Dedifferentiated amniotic fluid mesenchymal stem cell (primary cell): ENCODE measurements at regions not wholly inside any gene's neighbourhood (a gene's known extent, or its start where the extent isn't known, plus 50 kb on each side); places are given as distances from the start of the nearest gene placed in this dataset.

Source experiments
- DNase-seq: peaks from one replicate; pipeline ENCODE4 v3.0.0-alpha.2; 2016; ENCODE audit errors: extremely low spot score

DNA sequence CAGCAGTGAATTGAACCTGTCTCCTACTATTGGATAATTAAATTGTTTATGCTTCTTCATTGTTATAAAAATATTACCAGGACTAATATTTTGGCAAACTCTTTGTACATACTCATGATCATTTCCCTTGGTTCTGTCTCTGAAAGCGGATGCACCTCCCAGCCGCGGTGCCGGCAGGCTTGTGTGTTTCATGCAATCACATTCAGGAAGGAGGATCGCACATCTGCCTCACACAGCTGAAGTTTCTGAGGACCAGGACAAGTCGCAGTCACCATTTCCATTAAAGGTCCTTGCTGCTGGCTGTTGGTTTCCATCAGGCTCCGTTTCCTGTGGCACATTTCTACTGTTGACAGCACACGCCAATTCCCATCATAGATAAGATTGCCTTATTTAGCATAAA, 117.8 kb upstream of the SHH start:
- DNase-seq: no peak

GRCh38 chr7:155928583-155928982, 116.3 kb upstream of the SHH start:
- no peak for DNase-seq

- DNase-seq: no peak
These were observed 115.6 kb upstream of the SHH start for GRCh38 chr7:155927905-155928304.

- DNase-seq: no peak
These were observed 113.4 kb upstream of the SHH start for GRCh38 chr7:155925682-155926081.

DNA sequence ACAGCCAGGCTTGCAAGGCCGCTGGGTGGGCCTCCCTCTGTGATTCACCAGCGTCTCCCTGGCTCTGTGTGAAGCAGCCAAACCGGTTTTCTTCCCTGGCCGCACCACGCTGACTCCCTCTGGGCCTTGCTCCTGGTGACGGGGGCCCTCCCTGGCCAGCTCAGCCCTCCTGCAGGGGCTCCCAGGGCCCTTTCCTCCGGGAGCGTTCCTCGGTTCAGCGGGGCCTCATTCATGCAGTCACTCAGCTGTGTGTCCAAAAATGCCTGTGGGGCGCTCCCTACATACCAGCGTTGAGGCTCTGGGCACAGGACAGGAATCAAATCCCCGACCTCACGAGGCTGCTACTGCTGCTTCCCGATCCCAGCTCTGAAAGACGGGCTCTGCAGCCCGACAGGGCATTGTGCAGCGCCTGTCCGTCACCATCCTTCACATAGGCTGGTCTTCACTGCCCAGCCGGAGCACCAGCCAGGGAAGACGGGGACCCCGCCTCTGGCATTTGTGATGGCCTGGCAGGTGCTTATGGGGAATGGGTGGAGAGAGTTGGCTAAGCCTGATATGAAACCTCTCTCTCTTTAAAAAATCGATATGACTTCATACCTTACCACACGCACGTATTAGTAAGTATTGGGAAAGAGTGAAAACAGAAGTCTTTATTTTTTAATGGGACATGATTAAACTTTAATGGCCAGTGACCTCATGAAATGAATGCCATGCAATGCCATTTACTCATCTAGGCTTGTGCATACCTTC, 110.0 kb upstream of the SHH start:
- no peak for DNase-seq

DNA sequence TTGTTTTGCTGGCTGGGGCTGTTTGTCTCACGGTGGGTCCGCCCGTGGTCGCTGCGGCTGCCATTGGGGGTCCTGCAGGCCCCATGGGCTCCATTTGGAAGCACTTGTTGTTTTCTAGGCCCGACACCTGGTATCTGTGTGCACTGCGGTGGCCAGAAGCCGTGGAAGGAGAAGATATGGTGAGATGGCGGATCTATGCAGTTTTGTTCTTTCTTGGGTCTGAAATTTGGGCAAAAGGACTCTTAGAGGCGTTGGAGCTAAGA, 109.5 kb upstream of the SHH start:
- DNase-seq: no peak

- DNase-seq: no peak
These were observed 109.0 kb upstream of the SHH start for GRCh38 chr7:155921086-155921803.

- DNase-seq: no peak
These were observed 107.8 kb upstream of the SHH start for GRCh38 chr7:155920068-155920461.

DNA sequence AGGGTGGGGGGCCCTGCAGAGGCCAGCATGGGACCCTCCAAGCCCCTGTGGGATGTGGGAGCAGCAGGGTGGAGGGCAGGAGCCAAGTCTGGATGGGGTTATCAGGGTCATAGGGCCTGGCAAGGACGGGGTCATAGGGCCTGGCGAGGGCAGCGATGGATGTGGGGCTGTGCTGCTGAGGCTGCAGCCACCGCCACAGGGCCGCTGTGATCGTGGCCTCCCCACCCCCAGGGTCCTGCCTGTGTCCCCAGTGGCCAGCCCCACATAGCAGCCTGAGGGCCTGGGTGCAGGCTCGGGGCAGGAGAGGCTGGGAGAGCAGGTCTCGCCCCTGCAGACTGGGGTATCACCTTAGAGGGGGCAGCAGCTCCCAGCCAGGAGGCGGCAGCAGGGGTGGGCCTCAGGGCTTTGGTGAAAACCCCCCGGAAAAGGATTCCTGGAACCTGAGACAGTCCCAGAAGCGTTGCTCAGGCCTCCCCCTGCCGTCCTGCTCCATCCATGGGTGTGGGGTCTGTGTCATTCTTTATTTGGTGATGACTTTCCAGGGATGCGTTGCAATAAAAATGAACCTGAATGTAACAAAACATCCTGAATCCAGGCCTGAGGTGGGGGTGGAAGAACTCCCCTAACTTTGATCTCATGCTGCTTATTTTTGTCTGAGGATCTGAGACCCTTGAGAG, 107.3 kb upstream of the SHH start:
- no peak for DNase-seq

DNA sequence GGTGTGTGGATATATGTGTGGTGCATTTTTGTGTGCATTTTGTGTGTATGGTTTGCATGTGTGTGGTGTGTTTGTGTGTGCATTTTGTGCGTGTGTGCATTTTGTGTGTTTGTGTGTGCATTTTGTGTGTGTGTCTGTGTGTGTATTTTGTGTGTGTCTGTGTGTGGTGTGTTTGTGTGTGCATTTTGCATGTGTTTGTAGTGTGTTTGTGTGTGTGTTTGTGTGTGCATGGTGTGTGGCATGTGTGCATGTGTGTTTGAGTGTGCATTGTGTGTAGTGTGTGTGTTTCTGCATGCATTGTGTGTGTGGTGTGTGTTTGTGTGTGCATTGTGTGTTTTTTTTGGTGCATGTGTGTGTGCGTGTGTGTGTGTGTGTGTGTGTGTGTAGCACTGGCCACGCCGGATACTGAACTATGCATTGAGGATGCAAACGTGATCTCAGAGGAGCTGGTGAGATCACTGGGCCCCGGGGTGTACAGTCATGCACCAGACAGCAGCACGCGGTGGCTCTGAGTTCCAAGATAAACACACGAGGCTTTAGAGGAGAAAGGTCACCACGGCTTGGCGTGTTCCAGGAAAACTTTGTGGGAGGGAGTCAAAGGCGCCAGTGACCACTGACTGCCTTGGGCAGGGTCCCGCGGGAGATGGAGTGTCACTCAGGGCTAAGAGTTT, 106.6 kb upstream of the SHH start:
- no peak for DNase-seq

DNA sequence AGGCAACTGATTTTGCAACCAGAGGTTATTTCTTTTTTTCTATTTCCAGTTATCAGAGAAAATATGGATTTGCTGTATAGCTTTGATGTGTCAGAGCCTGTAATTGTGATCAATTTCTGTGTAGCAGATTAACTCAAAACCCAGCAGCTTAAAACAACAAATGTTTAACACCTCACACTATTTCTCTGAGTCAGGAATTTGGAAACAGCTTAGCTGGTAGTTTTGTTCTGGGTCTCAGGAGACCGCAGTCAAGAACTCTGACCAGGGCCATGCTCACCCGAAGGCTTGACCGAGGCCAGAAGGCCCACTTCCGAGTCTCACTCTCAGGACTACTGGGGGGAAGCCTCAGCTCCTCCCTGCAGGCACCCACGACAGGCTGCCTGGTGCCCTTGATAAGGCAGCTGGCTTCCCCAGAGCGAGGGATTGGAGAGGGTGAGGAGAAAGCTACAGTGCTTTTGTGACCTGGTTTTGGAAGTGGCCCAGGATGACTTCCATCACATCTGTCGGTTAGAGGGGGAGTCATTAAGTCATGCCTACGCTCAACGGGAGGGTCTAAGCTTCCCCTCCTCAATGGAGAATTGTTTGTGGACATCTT, 105.7 kb upstream of the SHH start:
- DNase-seq: no peak

GRCh38 chr7:155916926-155917655, 104.8 kb upstream of the SHH start:
- DNase-seq: no peak

- no peak for DNase-seq
These were observed 102.1 kb upstream of the SHH start for GRCh38 chr7:155914341-155914740.

GRCh38 chr7:155913719-155914118, 101.5 kb upstream of the SHH start:
- no peak for DNase-seq

DNA sequence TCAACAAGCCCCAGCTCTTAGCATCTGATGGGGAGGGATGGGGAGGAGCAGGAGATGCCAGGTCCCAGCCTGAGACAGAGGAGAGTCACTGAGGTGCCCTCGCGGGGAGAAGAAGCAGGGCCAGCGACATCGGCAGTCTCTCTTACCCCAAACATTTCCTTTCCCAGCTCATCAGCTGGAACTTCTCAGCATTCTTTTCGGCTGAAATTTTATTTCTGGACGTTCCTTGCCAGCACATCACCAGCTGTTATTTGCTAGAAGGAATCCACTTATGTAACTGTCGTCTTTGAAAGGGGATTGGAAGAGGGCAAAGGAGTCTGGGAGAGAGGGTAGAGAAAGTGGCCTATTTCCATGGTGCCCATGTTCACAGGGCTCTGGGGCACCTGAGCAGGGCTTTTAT, 101.0 kb upstream of the SHH start:
- DNase-seq: no peak

GRCh38 chr7:155911471-155912105, 99.3 kb upstream of the SHH start:
- no peak for DNase-seq

GRCh38 chr7:155908385-155908784, 96.1 kb upstream of the SHH start:
- DNase-seq: no peak

DNA sequence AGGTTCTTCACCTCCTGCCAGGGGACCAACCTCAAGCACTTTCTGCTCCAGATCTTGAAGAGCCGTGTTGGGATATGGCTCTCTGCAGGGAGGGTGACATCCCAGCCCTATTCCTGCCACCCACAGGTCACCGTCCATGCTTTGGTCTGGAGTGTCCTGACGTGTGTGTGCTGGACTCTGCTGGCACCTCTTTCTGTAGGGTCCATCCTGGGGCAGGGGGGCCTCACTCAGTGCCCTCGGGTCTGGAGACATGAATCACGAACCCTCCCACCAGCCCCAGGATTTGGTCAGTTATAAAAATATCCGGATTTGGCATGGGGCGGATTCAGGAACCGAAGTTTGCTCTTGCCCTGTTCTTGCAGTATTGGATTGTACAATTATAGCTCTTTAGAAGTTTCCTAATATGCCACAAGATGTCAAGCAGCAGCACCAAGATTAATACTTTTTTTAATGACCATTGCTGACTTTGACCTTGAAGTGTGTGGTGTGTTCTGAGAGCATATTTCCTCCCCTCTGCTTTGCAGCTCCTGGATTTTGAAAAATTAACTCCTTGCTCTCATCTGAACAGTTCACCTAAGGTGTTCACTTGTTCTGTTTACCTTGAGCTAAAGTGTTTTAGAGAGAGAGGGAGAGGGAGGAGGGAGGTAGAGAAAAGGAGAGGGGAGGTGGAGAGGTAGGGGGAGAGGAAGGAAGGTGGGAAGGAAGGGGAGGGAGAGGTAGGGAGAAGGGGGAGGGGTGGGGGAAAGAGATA, 95.4 kb upstream of the SHH start:
- DNase-seq: no peak

GRCh38 chr7:155901176-155901575, 88.9 kb upstream of the SHH start:
- no peak for DNase-seq

GRCh38 chr7:155899596-155899995, 87.3 kb upstream of the SHH start:
- DNase-seq: no peak
